ENCODE measurements at regions not wholly inside any gene's neighbourhood (a gene's known extent, or its start where the extent isn't known, plus 50 kb on each side); places are given as distances from the start of the nearest gene placed in this dataset.

DNA sequence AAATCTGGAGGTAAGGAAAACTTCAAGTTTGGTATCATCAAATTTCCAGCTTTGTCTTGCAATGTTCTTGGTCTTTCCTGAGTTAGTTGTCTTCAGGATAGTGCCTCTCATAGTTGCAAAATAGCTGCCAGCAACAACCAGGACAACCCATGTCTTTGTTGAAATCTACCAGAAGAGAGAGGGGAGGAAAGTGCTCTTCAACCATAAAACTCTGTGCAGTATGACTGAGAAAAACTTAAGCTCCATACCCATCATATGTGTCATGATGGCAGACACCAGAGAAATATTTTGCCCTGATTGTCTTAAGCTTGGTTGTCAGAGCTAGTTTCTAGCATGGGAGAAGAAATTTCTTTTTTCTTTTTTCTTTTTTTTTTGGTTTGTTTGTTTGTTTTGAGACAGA is 103.3 kb downstream of the SPRY2 start:
- H3K4me3 ChIP-seq (ENCODE audit: insufficient read depth, low read length, poor library complexity, severe bottlenecking) = no peak overlapping the region
- H4K20me1 ChIP-seq (ENCODE audit: low read depth, low read length) = no peaks in the 10 kb centered on the region
- TF ChIP-seq, protein P1, sequence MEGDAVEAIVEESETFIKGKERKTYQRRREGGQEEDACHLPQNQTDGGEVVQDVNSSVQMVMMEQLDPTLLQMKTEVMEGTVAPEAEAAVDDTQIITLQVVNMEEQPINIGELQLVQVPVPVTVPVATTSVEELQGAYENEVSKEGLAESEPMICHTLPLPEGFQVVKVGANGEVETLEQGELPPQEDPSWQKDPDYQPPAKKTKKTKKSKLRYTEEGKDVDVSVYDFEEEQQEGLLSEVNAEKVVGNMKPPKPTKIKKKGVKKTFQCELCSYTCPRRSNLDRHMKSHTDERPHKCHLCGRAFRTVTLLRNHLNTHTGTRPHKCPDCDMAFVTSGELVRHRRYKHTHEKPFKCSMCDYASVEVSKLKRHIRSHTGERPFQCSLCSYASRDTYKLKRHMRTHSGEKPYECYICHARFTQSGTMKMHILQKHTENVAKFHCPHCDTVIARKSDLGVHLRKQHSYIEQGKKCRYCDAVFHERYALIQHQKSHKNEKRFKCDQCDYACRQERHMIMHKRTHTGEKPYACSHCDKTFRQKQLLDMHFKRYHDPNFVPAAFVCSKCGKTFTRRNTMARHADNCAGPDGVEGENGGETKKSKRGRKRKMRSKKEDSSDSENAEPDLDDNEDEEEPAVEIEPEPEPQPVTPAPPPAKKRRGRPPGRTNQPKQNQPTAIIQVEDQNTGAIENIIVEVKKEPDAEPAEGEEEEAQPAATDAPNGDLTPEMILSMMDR (IDR thresholded peaks at IDR 0.05; ENCODE audit: insufficient read depth, low read length, poor library complexity, severe bottlenecking) = no peak
- TF ChIP-seq EZH2phosphoT487 (conservative IDR thresholded peaks at IDR 0.05; ENCODE audit: low read length) = no peak
- no peaks in the 10 kb centered on the region for H3F3A ChIP-seq (ENCODE audit: insufficient read depth)
- H3K27ac ChIP-seq (ENCODE audit: low read depth, low read length) = no peak overlapping the region
- H3K4me2 ChIP-seq (ENCODE audit: low read depth, low read length, poor library complexity, severe bottlenecking) = no peak overlapping the region
- H3K9ac ChIP-seq (ENCODE audit: low read length) = no peak overlapping the region
- no peaks in the 10 kb centered on the region for H3K9me3 ChIP-seq (ENCODE audit: insufficient read depth, low read length)
- no peaks in the 10 kb centered on the region for H3K9me2 ChIP-seq (replicated peaks; ENCODE audit: insufficient read depth, low read length)
- H3K79me2 ChIP-seq (ENCODE audit: insufficient read depth, low read length) = no peaks in the 10 kb centered on the region
- no peak overlapping the region for H2AFZ ChIP-seq (ENCODE audit: low read depth, low read length, severe bottlenecking)
- H3K36me3 ChIP-seq (ENCODE audit: low read length) = no peaks in the 10 kb centered on the region
- no peaks in the 10 kb centered on the region for H3K27me3 ChIP-seq (ENCODE audit: low read length)

GRCh38 chr13:80235967-80236302 is 105.0 kb downstream of the SPRY2 start:
- Histone ChIP-seq H3K9ac (ENCODE audit: low read length) (no peak overlapping the region), H3K4me2 (ENCODE audit: low read depth, low read length, poor library complexity, severe bottlenecking) (no peak overlapping the region), H3K79me2 (ENCODE audit: insufficient read depth, low read length) (no peaks in the 10 kb centered on the region), H3K27me3 (ENCODE audit: low read length) (no peaks in the 10 kb centered on the region), H2AFZ (ENCODE audit: low read depth, low read length, severe bottlenecking) (no peak overlapping the region), H3K27ac (ENCODE audit: low read depth, low read length) (no peak overlapping the region), H3F3A (ENCODE audit: insufficient read depth) (no peaks in the 10 kb centered on the region), H3K9me3 (ENCODE audit: insufficient read depth, low read length) (no peaks in the 10 kb centered on the region), H3K9me2 (replicated peaks; ENCODE audit: insufficient read depth, low read length) (no peaks in the 10 kb centered on the region), H3K36me3 (ENCODE audit: low read length) (no peaks in the 10 kb centered on the region), H3K4me3 (ENCODE audit: insufficient read depth, low read length, poor library complexity, severe bottlenecking) (no peak overlapping the region), H4K20me1 (ENCODE audit: low read depth, low read length) (no peaks in the 10 kb centered on the region)
- TF ChIP-seq, protein P1 (IDR thresholded peaks at IDR 0.05; ENCODE audit: insufficient read depth, low read length, poor library complexity, severe bottlenecking) = no peak
- no peak for TF ChIP-seq EZH2phosphoT487 (conservative IDR thresholded peaks at IDR 0.05; ENCODE audit: low read length)

- H3K9me3 ChIP-seq (ENCODE audit: insufficient read depth, low read length) = no peaks in the 10 kb centered on the region
- no peak overlapping the region for H3K4me3 ChIP-seq (ENCODE audit: insufficient read depth, low read length, poor library complexity, severe bottlenecking)
- no peak overlapping the region for H3K4me2 ChIP-seq (ENCODE audit: low read depth, low read length, poor library complexity, severe bottlenecking)
- no peaks in the 10 kb centered on the region for H3K9me2 ChIP-seq (replicated peaks; ENCODE audit: insufficient read depth, low read length)
- H3K36me3 ChIP-seq (ENCODE audit: low read length) = no peaks in the 10 kb centered on the region
- TF ChIP-seq, protein P1 (IDR thresholded peaks at IDR 0.05; ENCODE audit: insufficient read depth, low read length, poor library complexity, severe bottlenecking) = no peak
- TF ChIP-seq EZH2phosphoT487 (conservative IDR thresholded peaks at IDR 0.05; ENCODE audit: low read length) = no peak
- H3K79me2 ChIP-seq (ENCODE audit: insufficient read depth, low read length) = no peaks in the 10 kb centered on the region
- H3K27ac ChIP-seq (ENCODE audit: low read depth, low read length) = no peak overlapping the region
- H4K20me1 ChIP-seq (ENCODE audit: low read depth, low read length) = no peaks in the 10 kb centered on the region
- H2AFZ ChIP-seq (ENCODE audit: low read depth, low read length, severe bottlenecking) = no peak overlapping the region
- no peak overlapping the region for H3K9ac ChIP-seq (ENCODE audit: low read length)
- no peaks in the 10 kb centered on the region for H3K27me3 ChIP-seq (ENCODE audit: low read length)
- H3F3A ChIP-seq (ENCODE audit: insufficient read depth) = no peaks in the 10 kb centered on the region
Observed at GRCh38 chr13:80235166-80235966, 105.6 kb downstream of the SPRY2 start.

Data from SU-DHL-6 (cell line).